ENCODE measurements at regions not wholly inside any gene's neighbourhood (a gene's known extent, or its start where the extent isn't known, plus 50 kb on each side); places are given as distances from the start of the nearest gene placed in this dataset.

DNA sequence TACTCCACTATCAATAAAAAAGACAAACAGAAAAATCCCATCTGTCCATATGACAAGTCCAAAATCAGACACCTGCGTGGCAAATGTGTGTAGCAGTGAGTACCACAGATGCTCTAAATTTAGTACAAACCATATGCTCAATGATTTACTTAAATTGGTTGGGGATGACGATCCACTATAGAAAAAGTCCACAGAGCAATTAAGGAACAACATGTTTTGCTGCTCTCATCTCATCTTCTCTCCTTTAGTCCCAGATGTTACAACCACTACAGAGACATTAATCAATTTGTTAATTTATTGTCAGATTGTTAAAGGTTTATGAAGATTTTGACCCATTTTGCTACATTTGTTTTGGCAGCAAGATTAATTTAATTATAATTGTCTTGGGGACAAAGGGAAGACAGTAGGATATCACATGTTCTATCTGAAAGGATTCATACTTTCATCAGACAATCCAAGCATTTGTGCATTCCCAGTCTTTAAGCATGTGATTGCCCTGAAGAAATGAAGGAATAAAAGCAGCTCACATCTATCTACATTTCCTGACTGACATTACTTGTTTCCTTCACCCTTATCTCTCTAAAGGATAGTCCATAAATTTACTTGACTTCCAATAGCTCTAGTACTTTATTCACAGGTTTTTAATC lies 2268.1 kb downstream of the PCDH7 start:
- no peak overlapping the region for H3K18ac ChIP-seq (ENCODE audit: extremely low read depth, low read length)
- FAIRE-seq (no peak), DNase-seq (ENCODE audit: low read depth in 1 of 2, low spot score in 2 of 2) (no peak)
- H2AK5ac ChIP-seq (ENCODE audit: low read depth, low read length), result no peak overlapping the region
- no peak overlapping the region for H3K56ac ChIP-seq (replicated peaks; ENCODE audit: insufficient read length, low read depth, low read length)
- H3K27me3 ChIP-seq (replicated peaks in 1 of 4; ENCODE audit: control insufficient read depth in 3 of 4, extremely low read depth in 1 of 4, insufficient read depth in 3 of 4, low read length in 3 of 4), result no peaks in the 10 kb centered on the region
- H2BK15ac ChIP-seq (ENCODE audit: low read length), result no peak overlapping the region
- H3K27ac ChIP-seq (ENCODE audit: low read depth, low read length), result no peak overlapping the region
- H3K79me2 ChIP-seq (ENCODE audit: control insufficient read depth in 1 of 2, insufficient read depth in 2 of 2, low read length in 2 of 2), result no peaks in the 10 kb centered on the region
- no peak overlapping the region for H4K91ac ChIP-seq (replicated peaks; ENCODE audit: insufficient read length, low read length)
- 85% methylated on average over 2 of the region's 2 CpGs; no CpG with 5 or more reads in 1 of the 2 experiments for WGBS, 2 experiments (ENCODE audit: extremely low coverage in 1 of 2, insufficient coverage in 1 of 2, insufficient read length in 1 of 2, insufficient replicate concordance in 2 of 2, low coverage in 1 of 2, low lambda C conversion rate in 2 of 2, missing lambda C conversion rate in 1 of 2)
- no peak overlapping the region for H2BK120ac ChIP-seq (replicated peaks; ENCODE audit: low read depth, low read length)
- ChIA-PET POLR2A (ENCODE audit: partially characterized antibody) (no interaction called here), CTCF (ENCODE audit: partially characterized antibody) (no interaction called here)
- H2AFZ ChIP-seq (ENCODE audit: low read length), result no peak overlapping the region
- no peaks in the 10 kb centered on the region for H3K9me3 ChIP-seq (ENCODE audit: insufficient read depth in 2 of 2, low read depth in 1 of 2, low read length in 1 of 2)
- H4K20me1 ChIP-seq (replicated peaks in 1 of 2; ENCODE audit: control insufficient read depth in 1 of 2, insufficient read depth in 2 of 2, low read length in 2 of 2), result no peaks in the 10 kb centered on the region
- H3K36me3 ChIP-seq (ENCODE audit: control insufficient read depth in 2 of 4, insufficient read depth in 4 of 4, low read length in 3 of 4), result no peaks in the 10 kb centered on the region
- no peaks in the 10 kb centered on the region for H3K79me1 ChIP-seq (ENCODE audit: low read depth, low read length)
- H3K23ac ChIP-seq (ENCODE audit: insufficient read length), result no peak overlapping the region
- no peaks in the 10 kb centered on the region for H3K23me2 ChIP-seq (ENCODE audit: low read depth, low read length)
- no peak overlapping the region for H4K8ac ChIP-seq (ENCODE audit: extremely low read depth, insufficient read depth, low read length)
- no peak overlapping the region for H3K4ac ChIP-seq (replicated peaks; ENCODE audit: insufficient read length, low read depth, low read length)
- H2BK12ac ChIP-seq (ENCODE audit: low read depth, low read length), result no peak overlapping the region
- H3K9ac ChIP-seq (replicated peaks in 1 of 4; ENCODE audit: extremely low read depth in 1 of 4, low read depth in 3 of 4, low read length in 3 of 4), result no peak overlapping the region
- no peak overlapping the region for H3K4me2 ChIP-seq (ENCODE audit: insufficient read depth in 1 of 2, low read depth in 2 of 2, low read length in 2 of 2)
- H3K14ac ChIP-seq (ENCODE audit: insufficient read length), result no peak overlapping the region
- H2BK20ac ChIP-seq (ENCODE audit: low read length), result no peak overlapping the region
- no peak overlapping the region for H4K5ac ChIP-seq (ENCODE audit: insufficient read length, low read depth, low read length)
- no peaks in the 10 kb centered on the region for H3K4me1 ChIP-seq (replicated peaks in 1 of 4; ENCODE audit: control insufficient read depth in 3 of 4, insufficient read depth in 4 of 4, low read length in 3 of 4)
- H3K4me3 ChIP-seq (ENCODE audit: extremely low read depth in 1 of 4, insufficient read depth in 2 of 4, low read depth in 3 of 4, low read length in 4 of 4), result no peak overlapping the region
- H2BK5ac ChIP-seq (ENCODE audit: low read depth, low read length), result no peak overlapping the region
- TF ChIP-seq TAF7 (optimal IDR thresholded peaks at IDR 0.05; ENCODE audit: borderline replicate concordance, low read depth, low read length) (no peak), PHF8 (conservative IDR thresholded peaks at IDR 0.05; ENCODE audit: low read depth, low read length) (no peak), SIRT6 (IDR thresholded peaks at IDR 0.05; ENCODE audit: low read length) (no peak), YY1 (IDR thresholded peaks at IDR 0.05; ENCODE audit: low read depth, low read length) (no peak), SP4 (IDR thresholded peaks at IDR 0.05; ENCODE audit: low read length) (no peak), BCL11A (IDR thresholded peaks at IDR 0.05; ENCODE audit: low read depth in 2 of 2, low read length in 2 of 2) (no peak), CEBPB (IDR thresholded peaks at IDR 0.05; ENCODE audit: low read depth, low read length) (no peak), EZH2 (IDR thresholded peaks at IDR 0.05; ENCODE audit: low read depth, low read length, severe bottlenecking) (no peak), POLR2AphosphoS5 (IDR thresholded peaks at IDR 0.05; ENCODE audit: low read depth, low read length) (no peak), POU5F1 (IDR thresholded peaks at IDR 0.05; ENCODE audit: low read depth, low read length) (no peak), NRF1 (IDR thresholded peaks at IDR 0.05; ENCODE audit: low read depth, low read length) (no peak), KDM1A (IDR thresholded peaks at IDR 0.05; ENCODE audit: borderline replicate concordance, low read length) (no peak), TAF1 (IDR thresholded peaks at IDR 0.05; ENCODE audit: low read depth, low read length) (no peak)
- TF ChIP-seq, protein P1, sequence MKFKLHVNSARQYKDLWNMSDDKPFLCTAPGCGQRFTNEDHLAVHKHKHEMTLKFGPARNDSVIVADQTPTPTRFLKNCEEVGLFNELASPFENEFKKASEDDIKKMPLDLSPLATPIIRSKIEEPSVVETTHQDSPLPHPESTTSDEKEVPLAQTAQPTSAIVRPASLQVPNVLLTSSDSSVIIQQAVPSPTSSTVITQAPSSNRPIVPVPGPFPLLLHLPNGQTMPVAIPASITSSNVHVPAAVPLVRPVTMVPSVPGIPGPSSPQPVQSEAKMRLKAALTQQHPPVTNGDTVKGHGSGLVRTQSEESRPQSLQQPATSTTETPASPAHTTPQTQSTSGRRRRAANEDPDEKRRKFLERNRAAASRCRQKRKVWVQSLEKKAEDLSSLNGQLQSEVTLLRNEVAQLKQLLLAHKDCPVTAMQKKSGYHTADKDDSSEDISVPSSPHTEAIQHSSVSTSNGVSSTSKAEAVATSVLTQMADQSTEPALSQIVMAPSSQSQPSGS (IDR thresholded peaks at IDR 0.05; ENCODE audit: low read length), result no peak
